ENCODE measurements at regions not wholly inside any gene's neighbourhood (a gene's known extent, or its start where the extent isn't known, plus 50 kb on each side); places are given as distances from the start of the nearest gene placed in this dataset.

GRCh38 chr4:66636349-66636748 lies 909.0 kb downstream of the CENPC start:
- no peak for TF ChIP-seq POLR2A (IDR thresholded peaks at IDR 0.05)
- no peak for TF ChIP-seq CTCF (IDR thresholded peaks at IDR 0.05)
- TF ChIP-seq EP300 (IDR thresholded peaks at IDR 0.05; ENCODE audit: low read depth), result no peak
- no peak for TF ChIP-seq POLR2AphosphoS5 (IDR thresholded peaks at IDR 0.05)
